ENCODE measurements at regions not wholly inside any gene's neighbourhood (a gene's known extent, or its start where the extent isn't known, plus 50 kb on each side); places are given as distances from the start of the nearest gene placed in this dataset.

DNA sequence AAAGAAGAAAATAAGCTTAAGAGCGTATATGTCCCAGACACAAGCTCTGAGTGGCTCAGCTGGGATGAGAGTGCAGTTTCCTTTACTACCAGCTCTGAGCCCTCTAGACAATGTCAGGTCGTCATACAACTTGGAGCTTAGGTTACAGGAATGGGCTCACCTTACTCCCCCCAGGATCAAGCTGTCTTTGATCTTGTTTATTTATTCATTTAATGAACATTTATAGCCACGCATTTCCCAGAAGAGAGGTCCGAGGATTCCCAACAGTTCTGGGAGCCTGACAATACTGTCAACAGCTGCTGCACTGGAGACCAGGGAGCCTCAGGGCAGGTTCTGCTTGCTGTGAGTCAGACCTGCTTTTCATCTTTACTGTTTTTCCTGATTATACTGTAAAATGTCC lies 378.9 kb downstream of the PLPP3 start:
- ChIA-PET CTCF (interaction anchor here (0.7 to 2.4 kb wide), 5 partner anchors 10 to 376 kb away, joined by 3 to 12 read pairs (median 3); no protein-coding TSS in a partner anchor), POLR2A (interaction anchor here (0.7 kb wide), 1 partner anchor 131 kb away, joined by 3 read pairs; no protein-coding TSS in a partner anchor), RAD21 (ENCODE audit: unreplicated experiment) (interaction anchor here (1.6 to 1.9 kb wide), 2 partner anchors 42 to 384 kb away, joined by 4 to 5 read pairs; no protein-coding TSS in a partner anchor), SMC1A (ENCODE audit: uncharacterized antibody, unreplicated experiment) (interaction anchor here (0.8 to 2.0 kb wide), 10 partner anchors 11 to 294 kb away, joined by 3 to 6 read pairs (median 3); no protein-coding TSS in a partner anchor)
- H3K4me2 ChIP-seq (ENCODE audit: control insufficient read depth, insufficient read depth) = no peak overlapping the region
- in situ Hi-C loops (cut with MboI) = no loop called here
- H3K9me3 ChIP-seq (replicated peaks; ENCODE audit: control insufficient read depth, insufficient read depth, low read length) = no peaks in the 10 kb centered on the region
- no peaks in the 10 kb centered on the region for H3K27me3 ChIP-seq (replicated peaks in 1 of 2; ENCODE audit: control insufficient read depth in 2 of 2, insufficient read depth in 2 of 2, low read length in 1 of 2)
- no peaks in the 10 kb centered on the region for H4K20me1 ChIP-seq (ENCODE audit: control insufficient read depth, insufficient read depth)
- no peaks in the 10 kb centered on the region for H3K4me1 ChIP-seq (ENCODE audit: control insufficient read depth, insufficient read depth, low read length)
- FAIRE-seq = no peak
- BruUV-seq (replicated peaks) = no TSS peak
- H3K9ac ChIP-seq (ENCODE audit: control insufficient read depth, insufficient read depth, low read length) = no peak overlapping the region
- no peaks in the 10 kb centered on the region for H3K79me2 ChIP-seq (ENCODE audit: control insufficient read depth, insufficient read depth, low read length)
- no peak for ATAC-seq
- H3K27ac ChIP-seq (ENCODE audit: control insufficient read depth, insufficient read depth) = no peak overlapping the region
- H3K4me3 ChIP-seq = no peak overlapping the region
- no peaks in the 10 kb centered on the region for H3K36me3 ChIP-seq (ENCODE audit: control insufficient read depth in 2 of 2, insufficient read depth in 2 of 2, low read length in 1 of 2)
- intact Hi-C loops (cut with micrococcal nuclease; ENCODE audit: unreplicated experiment) = no loop called here
- 45% methylated on average over 4 of the region's 4 CpGs for WGBS (ENCODE audit: insufficient coverage, insufficient replicate concordance, low lambda C conversion rate, missing lambda C conversion rate)
- no peak for DNase-seq (ENCODE audit: low read depth, low spot score)
- no peak overlapping the region for H2AFZ ChIP-seq (ENCODE audit: control insufficient read depth, low read depth, low read length)
- TF ChIP-seq YBX1 (IDR thresholded peaks at IDR 0.05) (no peak), RAD21 (IDR thresholded peaks at IDR 0.05; ENCODE audit: insufficient read depth, low read depth, low read length) (no peak), KDM1A (IDR thresholded peaks at IDR 0.05; ENCODE audit: borderline replicate concordance) (no peak), CREM (IDR thresholded peaks at IDR 0.05; ENCODE audit: low read depth) (no peak)
- TF ChIP-seq, protein P1, sequence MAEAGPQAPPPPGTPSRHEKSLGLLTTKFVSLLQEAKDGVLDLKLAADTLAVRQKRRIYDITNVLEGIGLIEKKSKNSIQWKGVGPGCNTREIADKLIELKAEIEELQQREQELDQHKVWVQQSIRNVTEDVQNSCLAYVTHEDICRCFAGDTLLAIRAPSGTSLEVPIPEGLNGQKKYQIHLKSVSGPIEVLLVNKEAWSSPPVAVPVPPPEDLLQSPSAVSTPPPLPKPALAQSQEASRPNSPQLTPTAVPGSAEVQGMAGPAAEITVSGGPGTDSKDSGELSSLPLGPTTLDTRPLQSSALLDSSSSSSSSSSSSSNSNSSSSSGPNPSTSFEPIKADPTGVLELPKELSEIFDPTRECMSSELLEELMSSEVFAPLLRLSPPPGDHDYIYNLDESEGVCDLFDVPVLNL (IDR thresholded peaks at IDR 0.05; ENCODE audit: low read depth, low read length) = no peak

DNA sequence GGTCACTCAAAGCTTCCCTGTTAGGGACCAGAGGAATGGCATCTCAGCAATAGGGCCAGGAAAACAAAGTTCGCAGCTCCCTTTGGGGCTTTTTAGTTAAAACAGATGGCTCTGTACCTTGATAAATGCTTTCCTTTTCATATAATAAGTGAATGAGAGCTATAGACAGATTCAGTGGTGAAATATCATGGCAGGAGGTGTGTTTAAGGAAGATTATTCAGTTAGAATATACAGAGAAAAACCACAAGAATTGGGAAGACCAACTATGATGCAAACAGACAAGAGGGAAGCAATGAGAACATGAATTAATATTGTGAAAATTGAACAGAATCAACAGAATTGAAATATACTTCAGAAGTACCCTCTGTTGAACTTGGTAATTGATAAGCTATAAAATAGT lies 379.4 kb downstream of the PLPP3 start:
- ChIA-PET POLR2A (interaction anchor here (0.7 kb wide), 1 partner anchor 131 kb away, joined by 3 read pairs; no protein-coding TSS in a partner anchor), CTCF (interaction anchor here (0.8 to 2.4 kb wide), 5 partner anchors 9 to 377 kb away, joined by 3 to 12 read pairs (median 3); no protein-coding TSS in a partner anchor), RAD21 (ENCODE audit: unreplicated experiment) (interaction anchor here (1.6 to 1.9 kb wide), 2 partner anchors 41 to 384 kb away, joined by 4 to 5 read pairs; no protein-coding TSS in a partner anchor), SMC1A (ENCODE audit: uncharacterized antibody, unreplicated experiment) (interaction anchor here (0.6 to 2.0 kb wide), 6 partner anchors 11 to 199 kb away, joined by 3 to 6 read pairs (median 4); no protein-coding TSS in a partner anchor)
- DNase-seq (ENCODE audit: low read depth, low spot score) = no peak
- intact Hi-C loops (cut with micrococcal nuclease; ENCODE audit: unreplicated experiment) (no loop called here), in situ Hi-C loops (cut with MboI) (no loop called here)
- Histone ChIP-seq H3K36me3 (ENCODE audit: control insufficient read depth in 2 of 2, insufficient read depth in 2 of 2, low read length in 1 of 2) (no peaks in the 10 kb centered on the region), H3K9me3 (replicated peaks; ENCODE audit: control insufficient read depth, insufficient read depth, low read length) (no peaks in the 10 kb centered on the region), H3K27me3 (replicated peaks in 1 of 2; ENCODE audit: control insufficient read depth in 2 of 2, insufficient read depth in 2 of 2, low read length in 1 of 2) (no peaks in the 10 kb centered on the region), H3K79me2 (ENCODE audit: control insufficient read depth, insufficient read depth, low read length) (no peaks in the 10 kb centered on the region), H3K4me2 (ENCODE audit: control insufficient read depth, insufficient read depth) (no peak overlapping the region), H3K27ac (ENCODE audit: control insufficient read depth, insufficient read depth) (no peak overlapping the region), H2AFZ (ENCODE audit: control insufficient read depth, low read depth, low read length) (no peak overlapping the region), H3K4me1 (ENCODE audit: control insufficient read depth, insufficient read depth, low read length) (no peaks in the 10 kb centered on the region), H4K20me1 (ENCODE audit: control insufficient read depth, insufficient read depth) (no peaks in the 10 kb centered on the region), H3K4me3 (no peak overlapping the region), H3K9ac (ENCODE audit: control insufficient read depth, insufficient read depth, low read length) (no peak overlapping the region)
- TF ChIP-seq NR2C1 (IDR thresholded peaks at IDR 0.05) = no peak
- no peak for TF ChIP-seq TCF12 (IDR thresholded peaks at IDR 0.05; ENCODE audit: low read depth, low read length)
- TF ChIP-seq DPF2 (IDR thresholded peaks at IDR 0.05) = no peak
- no peak for FAIRE-seq
- BruUV-seq (replicated peaks) = no TSS peak
- WGBS (ENCODE audit: insufficient coverage, insufficient replicate concordance, low lambda C conversion rate, missing lambda C conversion rate) = 70% methylated on average over 1 of the region's 1 CpG
- ATAC-seq = no peak
